Keratinocyte (primary cell): ENCODE measurements at regions not wholly inside any gene's neighbourhood (a gene's known extent, or its start where the extent isn't known, plus 50 kb on each side); places are given as distances from the start of the nearest gene placed in this dataset.

Source experiments
- DNase-seq: peaks from one replicate; pipeline ENCODE4 v3.0.0-alpha.2; 2011; ENCODE audit warnings: low read depth, missing footprints, low spot score
- FAIRE-seq: peaks from 2 replicates; lab custom pipeline; 2011; peaks lifted over from hg19 to GRCh38; lab: Jason Lieb, UNC
- H2AFZ ChIP-seq: 2 replicates; pipeline ENCODE4 v1.6.0; 2012; ENCODE audit warnings: low read length, control low read depth, inconsistent platforms; ENCODE audit not compliant: control insufficient read depth
- H3K27ac ChIP-seq: 2 replicates; pipeline ENCODE4 v1.5.1; 2011; ENCODE audit warnings: low read length; ENCODE audit not compliant: control insufficient read depth, insufficient read depth
- H3K27me3 ChIP-seq: 3 replicates; pipeline ENCODE4 v1.6.0; 2011; ENCODE audit warnings: low read length; ENCODE audit not compliant: control insufficient read depth, insufficient read depth; ENCODE audit errors: extremely low read depth
- H3K36me3 ChIP-seq, 2 experiments: 2 replicates in 1 of 2; 3 replicates in 1 of 2; pipeline ENCODE4 v1.5.1; 2011; ENCODE audit warnings: low read length in 2 of 2, mild to moderate bottlenecking in 1 of 2; ENCODE audit not compliant: control insufficient read depth in 2 of 2, insufficient read depth in 2 of 2; ENCODE audit errors: extremely low read depth in 1 of 2
- H3K4me1 ChIP-seq: 3 replicates; pipeline ENCODE4 v1.5.1; 2011; ENCODE audit warnings: low read length; ENCODE audit not compliant: control insufficient read depth, insufficient read depth; ENCODE audit errors: extremely low read depth
- H3K4me2 ChIP-seq: 3 replicates; pipeline ENCODE4 v1.6.0; 2011; ENCODE audit warnings: low read depth, low read length; ENCODE audit not compliant: control insufficient read depth, insufficient read depth; ENCODE audit errors: extremely low read depth
- H3K4me3 ChIP-seq, 3 experiments: fragments of 200-600 bp in 1 of 3; sonication (generic) in 1 of 3; 2 replicates in 2 of 3; 3 replicates in 1 of 3; pipeline ENCODE4 v1.5.1; 2011 to 2016; ENCODE audit warnings: low read length in 3 of 3, mild to moderate bottlenecking in 3 of 3, control low read depth in 2 of 3, inconsistent platforms in 1 of 3, low read depth in 1 of 3, mixed read lengths in 1 of 3, mixed run types in 1 of 3, moderate library complexity in 1 of 3; ENCODE audit not compliant: control insufficient read depth in 2 of 3, insufficient read depth in 2 of 3; ENCODE audit errors: extremely low read depth in 1 of 3
- H3K79me2 ChIP-seq: 2 replicates; pipeline ENCODE4 v1.6.0; 2012; ENCODE audit warnings: low read length; ENCODE audit not compliant: control insufficient read depth, insufficient read depth
- H3K9ac ChIP-seq: 3 replicates; pipeline ENCODE4 v1.6.0; 2011; ENCODE audit warnings: low read length; ENCODE audit not compliant: control insufficient read depth, insufficient read depth; ENCODE audit errors: extremely low read depth
- H3K9me1 ChIP-seq: 3 replicates; pipeline ENCODE4 v1.6.0; 2011; ENCODE audit warnings: low read length; ENCODE audit not compliant: control insufficient read depth, insufficient read depth; ENCODE audit errors: extremely low read depth
- H3K9me3 ChIP-seq: 2 replicates; pipeline ENCODE4 v1.5.1; 2012; ENCODE audit warnings: low read depth, low read length; ENCODE audit not compliant: control insufficient read depth
- H4K20me1 ChIP-seq: 3 replicates; pipeline ENCODE4 v1.6.0; 2011; ENCODE audit warnings: low read length; ENCODE audit not compliant: control insufficient read depth, insufficient read depth; ENCODE audit errors: extremely low read depth
- EZH2 ChIP-seq: IDR thresholded peaks from one replicate; pipeline ENCODE4 v1.6.1; 2012; ENCODE audit warnings: inconsistent platforms, mild to moderate bottlenecking, low read length, moderate library complexity
- dilution Hi-C: fragments of 300-500 bp; cut with MboI; formaldehyde crosslinking; loops from one replicate; pipeline ENCODE4 v1.7.0; 2020; ENCODE audit warnings: low sequenced_read_pairs; ENCODE audit not compliant: extremely low pct_ligation_motif_present
- TF ChIP-seq, protein P1 (sequence below), 3 experiments: IDR thresholded peaks in 1 of 3; conservative IDR thresholded peaks in 1 of 3; optimal IDR thresholded peaks in 1 of 3; 2 replicates in 2 of 3; 3 replicates in 1 of 3; pipeline versions ENCODE3 to v1.5.1; 2011; ENCODE audit warnings: low read length in 3 of 3, mild to moderate bottlenecking in 3 of 3, moderate library complexity in 2 of 3, control low read depth in 1 of 3, inconsistent platforms in 1 of 3; ENCODE audit not compliant: insufficient read depth in 2 of 3; ENCODE audit errors: extremely low read depth in 1 of 3

- Histone ChIP-seq H3K4me3 (no peak overlapping the region), H2AFZ (no peak overlapping the region), H3K36me3 (no peaks in the 10 kb centered on the region), H3K9me1 (no peaks in the 10 kb centered on the region), H3K9me3 (no peaks in the 10 kb centered on the region), H3K27me3 (no peaks in the 10 kb centered on the region), H3K4me2 (no peak overlapping the region), H3K4me1 (peaks cover 3% of the 10 kb centered on the region), H4K20me1 (no peaks in the 10 kb centered on the region), H3K9ac (no peak overlapping the region), H3K27ac (no peak overlapping the region), H3K79me2 (no peaks in the 10 kb centered on the region)
- dilution Hi-C loops: no loop called here
- no peak for DNase-seq
- TF ChIP-seq, protein P1, sequence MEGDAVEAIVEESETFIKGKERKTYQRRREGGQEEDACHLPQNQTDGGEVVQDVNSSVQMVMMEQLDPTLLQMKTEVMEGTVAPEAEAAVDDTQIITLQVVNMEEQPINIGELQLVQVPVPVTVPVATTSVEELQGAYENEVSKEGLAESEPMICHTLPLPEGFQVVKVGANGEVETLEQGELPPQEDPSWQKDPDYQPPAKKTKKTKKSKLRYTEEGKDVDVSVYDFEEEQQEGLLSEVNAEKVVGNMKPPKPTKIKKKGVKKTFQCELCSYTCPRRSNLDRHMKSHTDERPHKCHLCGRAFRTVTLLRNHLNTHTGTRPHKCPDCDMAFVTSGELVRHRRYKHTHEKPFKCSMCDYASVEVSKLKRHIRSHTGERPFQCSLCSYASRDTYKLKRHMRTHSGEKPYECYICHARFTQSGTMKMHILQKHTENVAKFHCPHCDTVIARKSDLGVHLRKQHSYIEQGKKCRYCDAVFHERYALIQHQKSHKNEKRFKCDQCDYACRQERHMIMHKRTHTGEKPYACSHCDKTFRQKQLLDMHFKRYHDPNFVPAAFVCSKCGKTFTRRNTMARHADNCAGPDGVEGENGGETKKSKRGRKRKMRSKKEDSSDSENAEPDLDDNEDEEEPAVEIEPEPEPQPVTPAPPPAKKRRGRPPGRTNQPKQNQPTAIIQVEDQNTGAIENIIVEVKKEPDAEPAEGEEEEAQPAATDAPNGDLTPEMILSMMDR (optimal IDR thresholded peaks at IDR 0.05 in 1 of 3, IDR thresholded peaks at IDR 0.05 in 1 of 3, conservative IDR thresholded peaks at IDR 0.05 in 1 of 3; ENCODE audit: extremely low read depth in 1 of 3, insufficient read depth in 2 of 3, low read length in 3 of 3): no peak
- no peak for TF ChIP-seq EZH2
- no peak for FAIRE-seq
Observed at GRCh38 chr1:208599063-208599462, 354.9 kb upstream of the PLXNA2 start.

DNA sequence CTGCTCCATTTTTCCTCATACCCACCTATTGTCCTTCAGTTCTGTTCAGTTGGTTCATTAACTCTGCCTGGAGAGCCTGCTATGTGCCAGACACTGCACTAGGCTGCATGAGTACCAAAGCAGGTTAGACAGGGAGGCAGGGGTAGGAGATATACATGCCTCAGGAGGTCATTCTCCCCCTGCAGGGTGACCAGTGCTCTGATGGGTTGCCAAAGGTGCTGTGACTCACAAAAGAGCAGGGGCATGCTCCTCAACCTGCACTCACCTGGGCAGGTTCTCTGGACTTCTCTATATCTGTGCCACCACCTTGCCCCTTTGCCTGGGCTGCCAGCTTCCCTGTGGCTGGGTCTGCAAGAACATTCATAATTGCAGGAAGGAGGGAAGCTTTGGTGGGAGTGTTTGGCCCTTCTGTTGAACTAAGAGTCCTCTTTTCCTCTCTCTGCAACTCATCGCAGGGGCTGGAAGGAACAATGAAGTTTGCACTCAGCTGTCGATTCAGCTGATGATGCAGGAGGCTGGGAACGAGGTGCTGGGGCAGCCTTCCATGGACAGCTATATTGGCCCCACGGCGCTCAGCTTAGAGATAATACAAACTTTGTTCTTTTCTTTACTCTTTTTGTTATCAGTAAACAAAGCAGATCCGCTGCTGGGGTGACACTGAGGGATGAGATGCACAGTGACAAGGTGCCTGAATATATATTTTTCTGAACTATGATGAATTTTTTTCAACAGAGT is 356.4 kb upstream of the PLXNA2 start:
- H3K4me2 ChIP-seq: no peak overlapping the region
- H3K4me3 ChIP-seq: no peak overlapping the region
- TF ChIP-seq EZH2: no peak
- TF ChIP-seq, protein P1 (optimal IDR thresholded peaks at IDR 0.05 in 1 of 3, IDR thresholded peaks at IDR 0.05 in 1 of 3, conservative IDR thresholded peaks at IDR 0.05 in 1 of 3; ENCODE audit: extremely low read depth in 1 of 3, insufficient read depth in 2 of 3, low read length in 3 of 3): no peak
- no peaks in the 10 kb centered on the region for H3K9me1 ChIP-seq
- H3K4me1 ChIP-seq: peaks cover 12% of the 10 kb centered on the region
- DNase-seq: no peak
- H2AFZ ChIP-seq: no peak overlapping the region
- dilution Hi-C loops: no loop called here
- H3K9ac ChIP-seq: no peak overlapping the region
- H4K20me1 ChIP-seq: no peaks in the 10 kb centered on the region
- H3K27ac ChIP-seq: no peak overlapping the region
- no peaks in the 10 kb centered on the region for H3K27me3 ChIP-seq
- FAIRE-seq: no peak
- H3K9me3 ChIP-seq: no peaks in the 10 kb centered on the region
- H3K36me3 ChIP-seq: no peaks in the 10 kb centered on the region
- H3K79me2 ChIP-seq: no peaks in the 10 kb centered on the region
